ENCODE measurements at regions not wholly inside any gene's neighbourhood (a gene's known extent, or its start where the extent isn't known, plus 50 kb on each side); places are given as distances from the start of the nearest gene placed in this dataset.
A peak's percentile ranks its signal among the peaks of the same experiment; 100 is the strongest.

DNA sequence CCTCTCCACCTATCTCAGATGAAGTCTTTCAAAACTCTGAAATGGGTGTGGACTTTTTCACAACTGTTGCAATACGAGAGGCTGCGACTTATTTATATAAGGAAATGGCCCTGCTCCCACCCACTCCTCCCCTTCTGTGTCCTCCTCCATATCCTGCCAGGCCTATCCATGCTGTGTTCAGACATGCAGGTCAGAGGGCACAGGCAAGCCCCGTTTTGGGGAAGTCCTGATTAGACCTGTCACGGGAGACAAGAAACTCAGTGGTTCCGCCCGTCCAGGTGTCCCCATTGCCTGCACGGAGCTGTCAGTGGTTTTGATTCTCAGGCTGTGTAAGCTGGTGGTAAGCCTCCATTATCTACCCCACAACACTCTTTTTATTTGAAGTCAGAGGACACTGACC, 99.6 kb upstream of the MGAT5 start:
- H3K4me3 Mint-ChIP-seq: peak overlapping the region; percentile 48
- H3K36me3 Mint-ChIP-seq (ENCODE audit: low read depth): peaks cover 28% of the 10 kb centered on the region
- peak overlapping the region; percentile 79 for H3K27ac Mint-ChIP-seq
- intact Hi-C loops (cut with micrococcal nuclease): loop anchor here (1.0 to 5.0 kb wide), 4 partner anchors 8 to 202 kb away; no protein-coding TSS in a partner anchor
- POLR2A ChIA-PET: interaction anchor here (0.6 to 2.0 kb wide), 5 partner anchors 34 to 409 kb away, joined by 3 to 10 read pairs (median 6); partner anchors contain the start of gene MGAT5
- peaks cover 84% of the 10 kb centered on the region for H3K4me1 Mint-ChIP-seq
- H3K27me3 Mint-ChIP-seq: no peaks in the 10 kb centered on the region
- ATAC-seq (ENCODE audit: low read depth) (peak; percentile 56), DNase-seq (peak; percentile 36)
- H3K9me3 Mint-ChIP-seq: no peaks in the 10 kb centered on the region
- TF ChIP-seq, protein P1, sequence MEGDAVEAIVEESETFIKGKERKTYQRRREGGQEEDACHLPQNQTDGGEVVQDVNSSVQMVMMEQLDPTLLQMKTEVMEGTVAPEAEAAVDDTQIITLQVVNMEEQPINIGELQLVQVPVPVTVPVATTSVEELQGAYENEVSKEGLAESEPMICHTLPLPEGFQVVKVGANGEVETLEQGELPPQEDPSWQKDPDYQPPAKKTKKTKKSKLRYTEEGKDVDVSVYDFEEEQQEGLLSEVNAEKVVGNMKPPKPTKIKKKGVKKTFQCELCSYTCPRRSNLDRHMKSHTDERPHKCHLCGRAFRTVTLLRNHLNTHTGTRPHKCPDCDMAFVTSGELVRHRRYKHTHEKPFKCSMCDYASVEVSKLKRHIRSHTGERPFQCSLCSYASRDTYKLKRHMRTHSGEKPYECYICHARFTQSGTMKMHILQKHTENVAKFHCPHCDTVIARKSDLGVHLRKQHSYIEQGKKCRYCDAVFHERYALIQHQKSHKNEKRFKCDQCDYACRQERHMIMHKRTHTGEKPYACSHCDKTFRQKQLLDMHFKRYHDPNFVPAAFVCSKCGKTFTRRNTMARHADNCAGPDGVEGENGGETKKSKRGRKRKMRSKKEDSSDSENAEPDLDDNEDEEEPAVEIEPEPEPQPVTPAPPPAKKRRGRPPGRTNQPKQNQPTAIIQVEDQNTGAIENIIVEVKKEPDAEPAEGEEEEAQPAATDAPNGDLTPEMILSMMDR (IDR thresholded peaks at IDR 0.05): no peak
- CTCF ChIA-PET: interaction anchor here (1.7 to 2.1 kb wide), 2 partner anchors 35 to 53 kb away, joined by 7 to 11 read pairs; no protein-coding TSS in a partner anchor

DNA sequence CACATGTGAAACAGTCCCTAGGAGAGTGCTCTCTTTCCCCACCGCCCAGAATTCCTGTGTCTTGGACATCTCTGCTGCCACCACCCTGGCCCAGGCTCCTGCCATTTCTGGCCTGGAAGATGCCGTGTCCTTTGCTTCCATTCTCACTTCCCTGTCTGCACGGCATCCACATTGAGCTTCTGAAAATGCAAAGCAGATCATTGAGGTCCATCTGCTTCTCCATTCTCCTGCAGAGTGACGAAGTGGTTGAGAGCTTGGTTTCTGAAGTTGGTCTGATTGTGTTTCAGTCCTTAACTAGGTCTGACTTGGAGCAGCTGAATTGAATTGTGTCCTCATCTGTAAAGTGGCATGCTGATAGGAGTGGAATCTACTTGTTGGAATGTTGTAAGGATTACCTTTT, 98.7 kb upstream of the MGAT5 start:
- peak overlapping the region; percentile 0 for H3K4me3 Mint-ChIP-seq
- no peaks in the 10 kb centered on the region for H3K27me3 Mint-ChIP-seq
- TF ChIP-seq, protein P1 (IDR thresholded peaks at IDR 0.05): no peak
- ChIA-PET CTCF (interaction anchor here (0.9 to 2.1 kb wide), 5 partner anchors 26 to 268 kb away, joined by 3 to 11 read pairs (median 4); no protein-coding TSS in a partner anchor), POLR2A (interaction anchor here (0.9 to 2.0 kb wide), 8 partner anchors 9 to 120 kb away, joined by 3 to 11 read pairs (median 5); partner anchors contain the start of gene MGAT5)
- H3K4me1 Mint-ChIP-seq: peaks cover 82% of the 10 kb centered on the region
- no peaks in the 10 kb centered on the region for H3K9me3 Mint-ChIP-seq
- peak overlapping the region; percentile 79 for H3K27ac Mint-ChIP-seq
- intact Hi-C loops (cut with micrococcal nuclease): loop anchor here (1.0 kb wide), 1 partner anchor 13 kb away; no protein-coding TSS in a partner anchor
- no peak for DNase-seq
- peaks cover 28% of the 10 kb centered on the region for H3K36me3 Mint-ChIP-seq (ENCODE audit: low read depth)
- peak; percentile 49 for ATAC-seq (ENCODE audit: low read depth)

DNA sequence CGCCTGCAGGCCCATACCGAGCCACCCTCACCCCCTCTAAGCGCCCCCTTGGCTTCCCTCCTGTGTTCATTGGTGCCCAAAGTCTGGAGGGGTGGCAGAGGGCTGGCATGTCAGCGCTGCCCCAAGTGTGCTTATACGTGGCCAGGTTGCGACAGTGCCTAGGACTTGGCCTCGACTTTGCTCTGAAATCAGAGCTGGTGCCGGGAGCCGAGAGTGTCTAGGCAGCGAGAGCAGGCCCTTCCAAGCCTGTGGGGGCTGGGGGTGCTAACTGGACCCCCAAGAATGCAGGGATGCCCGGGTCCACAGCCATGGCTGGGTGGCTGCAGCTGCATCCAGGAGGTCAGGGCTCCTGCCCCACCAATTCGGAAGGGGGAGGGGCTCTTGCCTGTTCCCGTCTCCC, 95.6 kb upstream of the MGAT5 start:
- intact Hi-C loops (cut with micrococcal nuclease): no loop called here
- no peak overlapping the region for H3K4me3 Mint-ChIP-seq
- H3K9me3 Mint-ChIP-seq: no peaks in the 10 kb centered on the region
- H3K36me3 Mint-ChIP-seq (ENCODE audit: low read depth): peaks cover 18% of the 10 kb centered on the region
- H3K4me1 Mint-ChIP-seq: peaks cover 93% of the 10 kb centered on the region
- no peak overlapping the region for H3K27ac Mint-ChIP-seq
- CTCF ChIA-PET: no interaction called here
- TF ChIP-seq, protein P1 (IDR thresholded peaks at IDR 0.05): no peak
- no peak for DNase-seq
- ATAC-seq (ENCODE audit: low read depth): no peak
- POLR2A ChIA-PET: interaction anchor here (0.7 kb wide), 1 partner anchor 204 kb away, joined by 3 read pairs; no protein-coding TSS in a partner anchor
- no peaks in the 10 kb centered on the region for H3K27me3 Mint-ChIP-seq

DNA sequence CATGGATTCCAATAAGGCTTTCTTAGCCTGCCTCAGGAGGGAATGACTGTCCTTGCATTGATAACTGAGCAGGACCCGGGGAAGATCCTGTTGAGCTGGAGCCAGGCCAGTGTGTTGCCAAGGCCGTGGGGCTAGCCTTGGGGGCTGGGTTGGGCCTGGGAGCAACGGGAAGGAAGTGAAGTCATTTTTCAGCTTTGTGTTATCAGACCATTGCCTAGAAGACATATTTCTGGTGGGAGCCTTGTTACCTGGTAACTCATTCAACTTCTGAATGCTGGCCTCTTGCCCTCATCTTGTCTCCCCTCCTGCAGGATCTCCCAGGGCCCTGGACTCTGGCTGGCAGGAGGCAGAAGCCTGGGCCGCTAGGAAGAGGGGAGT, 92.7 kb upstream of the MGAT5 start:
- peak overlapping the region; percentile 27 for H3K27ac Mint-ChIP-seq
- TF ChIP-seq, protein P1 (IDR thresholded peaks at IDR 0.05): no peak
- DNase-seq (no peak), ATAC-seq (ENCODE audit: low read depth) (no peak)
- peaks cover 93% of the 10 kb centered on the region for H3K4me1 Mint-ChIP-seq
- ChIA-PET CTCF (no interaction called here), POLR2A (interaction anchor here (1.0 to 1.4 kb wide), 3 partner anchors 20 to 90 kb away, joined by 3 to 4 read pairs (median 4); no protein-coding TSS in a partner anchor)
- H3K27me3 Mint-ChIP-seq: no peaks in the 10 kb centered on the region
- H3K36me3 Mint-ChIP-seq (ENCODE audit: low read depth): peaks cover 15% of the 10 kb centered on the region
- no peak overlapping the region for H3K4me3 Mint-ChIP-seq
- H3K9me3 Mint-ChIP-seq: no peaks in the 10 kb centered on the region
- intact Hi-C loops (cut with micrococcal nuclease): loop anchor here (5.0 kb wide), 1 partner anchor 34 kb away; no protein-coding TSS in a partner anchor

DNA sequence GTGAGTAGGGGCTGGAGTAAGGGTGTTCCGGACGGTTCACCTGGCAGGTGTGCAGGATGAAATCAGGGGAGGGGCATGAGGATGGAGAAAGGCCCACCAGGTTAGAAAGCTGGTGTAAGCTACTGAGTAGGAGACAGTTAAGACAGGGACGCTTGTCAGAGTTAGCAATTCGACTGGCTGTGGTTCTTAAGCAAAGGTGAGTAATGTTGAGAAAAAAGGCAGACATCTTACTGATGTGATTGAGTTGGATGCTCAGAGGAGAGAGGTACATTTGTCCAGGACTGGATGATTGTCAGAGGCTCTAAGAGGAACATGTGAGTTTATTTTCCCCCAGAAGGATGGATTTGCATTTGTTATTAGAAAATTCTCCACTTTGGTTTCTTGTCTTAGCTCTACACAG, 90.5 kb upstream of the MGAT5 start:
- CTCF ChIA-PET: no interaction called here
- no peak for ATAC-seq (ENCODE audit: low read depth)
- peak overlapping the region; percentile 42 for H3K27ac Mint-ChIP-seq

More for the DNA sequence above, 90.5 kb upstream of the MGAT5 start:
- H3K36me3 Mint-ChIP-seq (ENCODE audit: low read depth): peaks cover 14% of the 10 kb centered on the region
- no peaks in the 10 kb centered on the region for H3K27me3 Mint-ChIP-seq
- H3K4me3 Mint-ChIP-seq: no peak overlapping the region
- no peaks in the 10 kb centered on the region for H3K9me3 Mint-ChIP-seq
- intact Hi-C loops (cut with micrococcal nuclease): loop anchor here (5.0 kb wide), 1 partner anchor 36 kb away; no protein-coding TSS in a partner anchor
- TF ChIP-seq, protein P1 (IDR thresholded peaks at IDR 0.05): no peak
- POLR2A ChIA-PET: interaction anchor here (0.8 kb wide), 1 partner anchor 244 kb away, joined by 3 read pairs; no protein-coding TSS in a partner anchor
- peaks cover 96% of the 10 kb centered on the region for H3K4me1 Mint-ChIP-seq
- DNase-seq: no peak

Data from activated B cell treated with CpG ODN at 0.5 μM for 24 hours (primary cell).